GM19239 (cell line): ENCODE measurements at regions not wholly inside any gene's neighbourhood (a gene's known extent, or its start where the extent isn't known, plus 50 kb on each side); places are given as distances from the start of the nearest gene placed in this dataset.
"Not testable (repeated sequence)": the region's sequence is repeated elsewhere in the genome, so short reads cannot be mapped to it uniquely, and the experiment has no call there.

Experiments used
- DNase-seq: peaks from one replicate; pipeline ENCODE4 v3.0.0; 2011; ENCODE audit warnings: low spot score; ENCODE audit not compliant: insufficient read length
- FAIRE-seq: peaks from 2 replicates; lab custom pipeline; 2011; peaks lifted over from hg19 to GRCh38; lab: Jason Lieb, UNC

DNA sequence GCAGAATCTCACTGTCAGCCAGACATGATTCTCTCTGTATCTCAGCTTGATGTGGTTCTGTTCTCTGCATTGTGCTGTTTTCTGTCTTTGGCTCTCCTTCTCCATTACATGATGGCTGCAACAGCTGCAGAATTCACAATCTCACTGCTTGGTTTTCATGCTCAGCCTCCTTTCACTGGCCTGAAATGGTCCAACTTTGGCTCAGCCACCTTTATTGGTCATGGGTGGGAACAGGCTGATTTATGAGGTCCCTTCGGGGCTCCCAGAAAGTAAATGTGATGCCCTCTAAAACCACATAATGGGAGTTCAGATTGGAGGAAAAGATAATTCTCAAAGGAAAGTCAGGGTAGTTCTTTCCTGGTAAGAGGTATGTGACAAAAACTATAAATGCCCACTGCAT lies 597.0 kb downstream of the ETNK1 start:
- DNase-seq: no peak
- FAIRE-seq: no peak

DNA sequence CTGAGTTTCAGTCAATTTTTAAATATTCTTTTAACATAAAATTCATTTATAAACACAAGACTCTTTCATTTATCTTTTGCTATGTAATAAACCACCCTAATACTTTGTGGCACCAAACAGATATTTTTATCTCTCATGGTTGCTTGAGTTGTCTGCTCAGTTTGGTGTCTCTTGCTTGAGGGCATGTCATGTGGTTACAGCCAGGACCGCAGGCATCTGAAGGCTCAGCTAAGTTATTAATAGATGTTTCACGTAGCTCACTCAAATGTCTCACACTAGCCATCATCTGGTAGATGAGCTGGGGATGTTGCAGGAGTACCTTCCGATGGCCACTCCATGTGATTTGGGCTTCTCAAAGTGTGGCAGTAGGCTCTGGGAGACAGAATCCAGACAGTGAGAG lies 597.8 kb downstream of the ETNK1 start:
- FAIRE-seq (no peak), DNase-seq (no peak)

DNA sequence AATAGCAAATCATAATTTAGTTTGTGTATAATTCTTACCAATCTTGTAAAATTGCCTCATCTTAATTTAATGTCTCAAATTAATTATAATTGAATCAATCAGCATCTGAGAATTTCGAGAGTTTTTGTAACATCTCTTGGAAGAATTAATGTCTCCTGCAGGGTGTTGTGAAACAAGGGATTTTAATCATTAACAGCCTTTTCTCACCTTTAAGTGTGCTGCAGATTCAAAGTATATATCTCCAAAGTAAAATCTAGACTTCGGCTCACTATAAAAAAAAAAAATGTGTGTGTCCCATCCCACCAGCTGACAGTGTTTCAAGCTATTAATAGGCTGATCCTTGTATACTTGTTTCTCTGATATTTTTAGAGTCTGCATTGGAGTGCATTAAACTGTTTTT lies 603.1 kb downstream of the ETNK1 start:
- no peak for FAIRE-seq
- no peak for DNase-seq

DNA sequence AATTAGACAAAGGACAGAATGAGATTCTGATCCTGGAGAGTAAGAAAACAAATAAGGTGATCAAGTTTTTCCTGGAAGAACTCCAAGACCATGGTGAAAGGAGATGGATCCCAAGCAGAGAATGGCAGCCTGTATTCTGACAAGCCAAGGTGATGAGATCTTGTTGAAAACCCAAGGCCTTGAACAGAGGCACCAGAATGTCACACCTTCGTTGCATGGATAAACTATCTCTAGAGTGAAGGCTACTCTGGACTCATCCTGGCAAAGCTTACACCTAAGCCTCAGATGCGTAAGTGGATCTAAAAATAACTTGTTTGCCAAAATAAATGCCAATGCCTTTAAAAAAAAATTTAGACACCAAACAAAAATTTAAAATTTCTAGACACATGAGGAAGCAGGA lies 605.9 kb downstream of the ETNK1 start:
- no peak for DNase-seq
- FAIRE-seq: no peak

DNA sequence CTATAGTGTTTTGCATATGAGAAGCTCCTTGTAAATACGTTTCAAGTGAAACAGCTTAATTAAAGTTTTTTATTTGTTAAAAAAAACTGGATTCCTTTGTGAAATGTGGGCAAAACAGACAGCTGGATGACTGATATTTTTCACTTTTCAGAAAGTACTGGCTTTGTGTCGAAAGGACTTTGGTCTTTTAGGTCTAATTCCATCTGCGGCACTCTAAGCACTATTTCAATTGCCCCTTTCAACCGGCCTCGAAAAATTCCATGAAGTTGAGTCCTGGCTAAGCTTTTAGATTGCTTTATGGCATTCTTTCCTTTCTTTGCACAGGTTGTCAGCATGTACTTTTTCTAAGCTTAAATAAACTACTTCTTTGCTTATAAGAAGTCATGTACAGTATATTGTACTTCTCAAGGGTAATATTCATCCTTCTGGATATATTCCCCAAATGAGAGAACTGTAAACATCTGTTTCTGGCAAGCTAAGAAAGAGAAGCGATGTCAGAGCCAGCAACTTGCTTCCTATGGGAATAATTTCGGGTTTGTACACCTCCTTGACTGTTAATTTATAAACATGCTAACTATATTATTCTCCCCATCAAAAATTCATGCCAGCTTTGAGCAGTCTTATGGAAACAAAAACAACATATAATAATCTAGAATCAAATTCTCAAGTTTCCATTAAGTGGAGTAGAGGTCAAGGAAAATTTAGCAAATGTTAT lies 611.3 kb downstream of the ETNK1 start:
- FAIRE-seq (no peak), DNase-seq (no peak)

DNA sequence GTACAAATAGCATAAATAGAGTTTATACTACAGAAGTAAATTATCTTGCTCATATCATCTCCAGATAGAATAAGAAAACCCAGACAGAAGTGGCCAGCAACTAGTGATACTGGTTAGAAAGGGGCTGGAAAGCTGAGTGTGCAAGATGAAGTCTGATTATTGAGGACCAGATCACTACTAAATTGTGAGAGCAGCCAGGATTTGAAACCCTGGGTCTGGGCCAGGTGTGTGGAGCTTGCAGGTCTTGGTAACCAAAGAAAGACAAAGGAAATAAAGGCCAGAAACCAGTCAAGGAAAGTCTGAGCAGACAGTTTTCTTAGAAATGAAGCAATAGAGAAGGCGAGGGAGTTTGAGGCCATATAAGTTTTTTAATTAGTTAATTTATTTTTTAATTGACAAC lies 611.8 kb downstream of the ETNK1 start:
- FAIRE-seq (no peak), DNase-seq (no peak)

DNA sequence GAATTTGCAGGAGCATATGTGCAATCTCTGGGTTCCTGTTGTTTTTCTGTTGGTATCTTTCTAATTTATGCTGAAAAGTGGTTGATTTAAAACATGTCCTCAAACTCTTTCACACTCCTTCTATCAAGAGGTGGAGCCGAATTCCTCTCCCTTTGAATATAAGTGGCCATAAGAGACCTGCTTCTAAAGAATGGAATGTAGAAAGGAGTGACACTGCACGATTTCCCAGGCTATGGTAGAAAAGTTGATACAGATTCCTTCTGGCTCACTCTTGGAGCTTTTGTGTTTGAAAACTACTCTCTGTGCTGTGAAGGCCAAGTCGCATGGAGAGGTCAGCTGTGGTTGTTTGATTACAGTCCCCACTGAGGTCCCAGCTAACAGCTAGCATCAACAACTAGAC lies 613.2 kb downstream of the ETNK1 start:
- FAIRE-seq: no peak
- no peak for DNase-seq

DNA sequence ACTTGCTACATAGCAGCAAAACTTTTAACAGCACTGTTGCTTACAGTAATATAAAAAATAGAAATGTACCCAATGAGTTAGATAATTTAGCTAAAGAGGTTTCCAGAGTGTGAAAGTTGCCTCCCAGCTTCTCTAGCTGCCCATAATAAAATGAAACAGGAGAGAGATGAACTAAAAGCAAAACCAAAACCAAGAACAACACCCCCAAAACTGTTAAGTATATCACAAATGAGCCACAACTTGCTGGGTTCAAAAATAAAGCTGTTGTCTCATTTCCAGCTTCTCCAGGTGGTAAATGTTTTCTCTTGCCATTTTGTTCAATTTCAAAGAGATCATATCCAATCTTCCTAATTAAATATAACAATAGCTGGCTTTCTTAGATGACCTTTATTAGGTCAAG lies 614.0 kb downstream of the ETNK1 start:
- FAIRE-seq: no peak
- DNase-seq: no peak

DNA sequence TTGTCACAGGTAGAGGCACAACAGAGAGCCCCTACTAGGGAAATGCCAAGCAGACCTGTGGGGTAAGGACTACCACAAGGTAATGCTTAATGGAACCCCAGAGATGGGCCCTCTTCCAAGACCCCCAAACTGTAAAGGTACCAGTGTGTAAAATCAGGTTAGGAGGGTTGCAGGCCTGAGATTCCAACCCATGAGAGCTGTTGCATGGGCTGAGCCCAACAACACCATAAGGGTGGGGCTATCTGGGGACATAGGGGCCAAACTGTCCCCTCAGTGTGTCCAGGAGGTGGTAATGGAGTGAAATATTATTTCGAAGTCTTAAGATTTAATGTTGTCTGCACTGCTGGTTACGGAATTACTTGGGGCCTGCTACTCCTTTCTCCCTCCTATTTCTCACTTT lies 620.2 kb downstream of the ETNK1 start:
- DNase-seq: no peak
- no peak for FAIRE-seq

DNA sequence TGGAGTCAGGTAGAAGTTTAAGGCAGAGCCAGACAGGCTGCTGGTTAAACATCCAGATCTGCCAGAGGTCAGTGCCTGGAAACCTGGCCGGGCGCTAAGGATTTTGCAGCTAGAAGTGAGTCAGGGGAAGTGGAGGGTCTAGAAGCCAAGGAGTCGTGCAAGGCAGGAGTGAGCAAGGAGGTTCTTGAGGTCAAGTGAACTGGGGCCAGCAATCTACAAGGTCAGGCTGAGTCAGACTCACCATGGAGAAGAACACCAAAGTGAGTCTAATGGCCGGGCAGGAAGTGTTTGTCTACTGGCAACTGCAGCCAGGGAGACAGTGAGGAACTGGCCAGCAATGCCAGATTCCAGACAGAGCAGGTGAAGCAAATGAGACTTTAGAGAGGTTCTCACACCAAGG lies 628.2 kb downstream of the ETNK1 start:
- FAIRE-seq: no peak
- DNase-seq: no peak

DNA sequence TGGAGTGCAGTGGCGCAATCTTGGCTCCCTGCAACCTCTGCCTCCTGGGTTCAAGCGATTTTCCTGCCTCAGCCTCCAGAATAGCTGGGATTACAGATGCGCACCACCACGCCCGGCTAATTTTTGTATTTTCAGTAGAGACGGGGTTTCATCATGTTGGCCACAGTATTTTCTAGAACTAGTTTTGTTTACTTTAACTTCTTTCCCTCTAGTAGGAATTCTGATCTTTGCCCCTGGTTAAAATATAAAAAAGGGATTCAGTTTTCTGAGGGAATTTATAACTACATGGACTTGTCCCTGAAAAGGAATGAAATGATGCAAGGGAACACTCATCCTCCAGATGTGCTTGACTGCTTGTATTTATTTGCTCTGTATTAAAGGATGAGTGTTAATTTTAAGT lies 628.9 kb downstream of the ETNK1 start:
- FAIRE-seq, DNase-seq: not testable (repeated sequence)

DNA sequence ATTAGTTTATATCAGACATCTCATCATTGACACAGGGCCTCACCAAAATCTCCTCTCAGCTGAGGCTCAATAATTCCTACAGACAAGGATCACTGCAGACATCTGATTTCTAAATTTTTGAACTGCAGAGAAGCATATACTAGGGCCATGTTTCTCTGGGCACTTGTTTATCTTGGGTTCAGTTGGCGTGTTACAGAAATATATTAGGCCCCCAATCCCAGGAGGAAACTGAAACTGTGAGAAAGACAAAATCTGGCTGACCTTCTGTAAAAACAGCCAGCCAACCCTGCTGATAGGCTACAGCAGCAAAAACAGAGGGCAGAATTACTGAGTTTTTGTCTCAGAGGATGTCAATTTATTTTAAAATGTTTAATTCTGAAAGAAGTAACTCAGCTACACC lies 634.6 kb downstream of the ETNK1 start:
- DNase-seq (no peak), FAIRE-seq (no peak)

DNA sequence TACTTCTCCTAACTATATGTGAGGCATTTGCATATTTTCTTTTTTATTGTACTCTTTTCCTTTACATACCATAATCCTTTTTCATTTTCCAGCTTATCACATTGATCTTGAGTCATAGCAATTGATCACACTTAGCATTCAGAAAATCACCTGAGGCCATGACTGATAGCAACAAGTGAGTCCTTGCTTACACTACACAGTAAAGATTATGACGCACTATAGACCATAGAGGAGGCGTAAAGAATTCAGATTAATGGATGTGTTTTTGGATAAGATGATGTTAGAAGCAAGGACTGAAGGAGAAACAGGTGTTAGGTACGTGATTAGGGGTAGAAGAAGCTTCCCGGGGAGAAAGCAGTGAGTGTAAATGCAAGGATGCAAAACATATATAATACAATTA lies 637.7 kb downstream of the ETNK1 start:
- DNase-seq: no peak
- FAIRE-seq: no peak

DNA sequence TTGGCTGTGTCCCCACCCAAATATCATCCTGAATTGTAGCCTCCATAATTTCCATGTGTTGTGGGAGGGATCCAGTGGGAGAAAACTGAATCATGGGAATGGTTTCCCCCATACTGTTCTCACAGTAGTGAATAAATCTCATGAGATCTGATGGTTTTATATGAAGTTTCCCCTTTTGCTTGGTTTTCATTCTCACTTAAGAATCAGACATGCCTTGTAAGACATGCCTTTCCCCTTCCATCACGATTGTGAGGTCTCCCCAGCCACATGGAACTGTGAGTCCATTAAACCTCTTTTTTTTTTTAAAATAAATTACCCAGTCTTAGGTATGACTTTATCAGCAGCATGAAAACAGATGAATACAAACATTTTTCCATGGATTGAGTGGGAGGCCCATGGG lies 652.9 kb downstream of the ETNK1 start:
- FAIRE-seq (no peak), DNase-seq (no peak)

DNA sequence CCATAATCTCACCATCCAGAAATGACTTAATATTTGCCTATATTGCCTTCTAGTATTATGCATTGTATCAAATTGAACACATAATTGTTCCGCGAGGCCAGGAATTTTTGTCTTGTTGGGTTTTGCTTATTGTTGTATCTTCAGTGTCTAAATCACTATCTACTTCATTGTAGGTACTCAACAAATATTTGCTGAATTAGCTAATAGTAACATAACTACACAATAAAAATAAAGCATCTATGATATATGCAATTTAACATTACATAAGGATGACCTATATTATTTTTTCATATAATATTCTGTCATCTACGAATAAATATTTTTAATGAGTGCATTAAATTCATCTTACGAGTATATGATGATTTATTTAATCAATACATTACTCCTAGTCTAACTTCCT lies 656.3 kb downstream of the ETNK1 start:
- FAIRE-seq: no peak

DNA sequence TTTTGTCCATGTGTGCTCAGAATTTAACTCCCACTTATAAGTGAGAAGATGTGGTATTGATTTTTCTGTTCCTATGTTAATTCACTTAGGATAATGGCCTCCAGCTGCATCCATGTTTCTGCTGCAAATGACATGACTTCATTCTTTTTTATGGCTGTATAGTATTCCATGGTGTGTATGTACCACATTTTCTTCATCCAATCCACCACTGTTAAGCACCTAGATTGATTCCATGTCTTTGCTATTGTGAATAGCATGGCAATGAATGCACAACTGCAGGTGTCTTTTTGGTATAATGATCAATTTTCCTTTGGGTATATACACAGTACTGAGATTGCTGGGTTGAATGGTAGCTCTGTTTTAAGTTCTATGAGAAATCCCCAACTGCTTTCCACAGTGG lies 657.7 kb downstream of the ETNK1 start:
- no peak for DNase-seq

More for the DNA sequence above, 656.3 kb downstream of the ETNK1 start:
- DNase-seq: no peak

DNA sequence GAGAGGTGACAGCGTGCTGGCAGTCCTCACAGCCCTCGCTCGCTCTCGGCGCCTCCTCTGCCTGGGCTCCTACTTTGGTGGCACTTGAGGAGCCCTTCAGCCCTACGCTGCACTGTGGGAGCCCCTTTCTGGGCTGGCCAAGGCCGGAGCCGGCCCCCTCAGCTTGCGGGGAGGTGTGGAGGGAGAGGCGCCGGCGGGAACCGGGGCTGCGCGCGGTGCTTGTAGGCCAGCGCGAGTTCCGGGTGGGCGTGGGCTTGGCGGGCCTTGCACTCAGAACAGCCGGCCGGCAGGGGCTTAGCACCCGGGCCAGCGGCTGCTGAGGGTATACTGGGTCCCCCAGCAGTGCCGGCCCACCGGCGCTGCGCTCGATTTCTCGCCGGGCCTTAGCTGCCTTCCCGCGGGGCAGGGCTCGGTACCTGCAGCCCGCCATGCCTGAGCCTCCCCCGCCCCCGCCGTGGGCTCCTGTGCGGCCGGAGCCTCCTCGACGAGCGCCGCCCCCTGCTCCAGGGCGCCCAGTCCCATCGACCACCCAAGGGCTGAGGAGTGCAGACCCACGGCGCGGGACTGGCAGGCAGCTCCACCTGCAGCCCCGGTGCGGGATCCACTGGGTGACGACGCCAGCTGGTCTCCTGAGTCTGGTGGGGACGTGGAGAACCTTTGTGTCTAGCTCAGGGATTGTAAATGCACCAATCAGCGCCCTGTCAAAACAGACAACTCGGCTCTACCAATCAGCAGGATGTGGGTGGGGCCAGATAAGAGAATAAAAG lies 661.0 kb downstream of the ETNK1 start:
- FAIRE-seq, DNase-seq: not testable (repeated sequence)

More for the DNA sequence above, 657.7 kb downstream of the ETNK1 start:
- no peak for FAIRE-seq

DNA sequence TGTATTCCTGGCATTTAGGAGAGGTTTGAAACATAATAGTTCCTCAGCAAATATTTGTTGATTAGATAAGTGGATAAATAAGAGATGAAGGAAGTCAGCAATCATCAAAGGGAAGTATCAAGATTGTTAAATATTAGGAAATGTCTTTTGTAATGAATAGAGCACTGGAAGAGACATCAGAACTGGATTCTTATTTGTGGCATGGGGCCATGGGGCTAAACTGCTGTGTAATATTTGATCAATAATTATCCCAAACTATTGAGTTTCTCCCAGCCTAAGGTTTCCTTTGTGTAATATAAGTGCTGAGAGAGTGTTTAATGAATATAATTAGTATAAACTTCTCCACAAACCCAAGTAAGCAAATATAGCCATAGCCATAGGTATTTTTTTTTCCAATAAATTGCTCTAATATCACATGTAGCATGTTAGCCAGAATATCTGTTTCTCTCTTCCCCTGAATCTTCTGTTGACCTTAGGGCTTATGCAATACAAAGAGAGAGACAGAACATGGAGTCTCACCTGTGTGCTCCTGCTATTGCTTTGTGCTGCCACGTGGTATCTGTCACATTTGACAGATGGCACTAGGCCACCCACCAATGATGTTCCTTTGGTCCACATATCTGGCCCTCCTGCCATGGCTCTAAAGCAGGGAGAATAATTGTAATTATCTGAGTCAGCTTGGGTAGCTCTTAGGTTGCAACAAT lies 658.7 kb downstream of the SOX5 start:
- DNase-seq (no peak), FAIRE-seq (no peak)

DNA sequence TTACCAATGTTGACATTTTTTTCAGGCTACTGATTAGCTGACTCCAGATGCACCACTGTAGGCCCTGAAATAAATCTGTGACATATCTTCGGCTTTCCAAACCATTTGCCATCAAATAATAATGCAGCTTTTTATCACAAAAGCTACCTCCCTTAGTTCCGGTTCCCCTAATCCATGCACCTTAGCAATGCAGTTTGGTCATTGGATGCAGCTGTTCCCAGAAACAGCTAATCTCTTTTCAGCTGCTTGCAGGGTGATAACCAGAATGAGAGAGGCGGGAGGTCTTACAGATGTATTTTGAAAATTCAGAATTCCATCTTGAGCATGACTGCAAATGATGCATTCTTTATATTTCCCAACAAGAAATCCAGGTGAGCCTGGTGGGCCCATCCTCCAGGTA lies 646.2 kb downstream of the SOX5 start:
- no peak for FAIRE-seq
- no peak for DNase-seq

DNA sequence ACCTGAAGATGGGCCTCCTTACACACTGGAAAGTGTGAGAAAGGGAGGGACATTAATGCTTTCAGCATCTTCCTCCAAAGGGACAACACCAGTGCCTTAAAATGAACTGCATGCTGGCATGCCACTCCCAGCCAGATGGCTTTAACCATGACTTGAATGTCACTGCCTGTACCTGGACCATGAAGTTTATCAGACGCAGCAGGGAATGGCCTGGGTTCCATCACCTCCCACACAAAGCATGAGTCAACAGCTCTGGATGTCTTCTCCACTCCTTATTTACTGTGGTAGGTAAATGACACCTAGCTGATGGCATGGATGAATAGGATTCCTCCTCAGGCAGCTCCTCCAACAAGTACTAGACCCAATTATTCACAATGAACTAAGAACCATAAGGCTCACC lies 645.6 kb downstream of the SOX5 start:
- FAIRE-seq (no peak), DNase-seq (no peak)

DNA sequence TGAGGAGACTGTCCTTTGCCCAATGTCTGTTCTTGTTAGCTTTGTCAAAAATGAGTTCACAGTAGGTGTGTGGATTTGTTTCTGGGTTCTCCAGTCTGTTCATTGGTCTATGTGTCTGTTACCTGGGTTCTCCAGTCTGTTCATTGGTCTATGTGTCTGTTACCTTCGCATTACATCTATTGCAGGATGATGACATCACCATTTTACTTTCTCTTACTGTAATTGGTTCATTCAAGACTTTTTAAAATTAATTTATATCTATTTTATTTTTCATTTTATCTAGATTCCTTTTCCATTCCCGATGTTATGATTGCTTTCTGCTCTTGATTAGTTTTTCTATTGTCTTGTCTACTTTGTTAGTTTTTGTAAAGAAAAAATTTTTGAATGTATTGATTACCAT lies 615.5 kb downstream of the SOX5 start:
- no peak for FAIRE-seq
- no peak for DNase-seq
